NB4 (cell line): ENCODE measurements at regions not wholly inside any gene's neighbourhood (a gene's known extent, or its start where the extent isn't known, plus 50 kb on each side); places are given as distances from the start of the nearest gene placed in this dataset.

ENCODE experiments used
- POLR2A ChIP-seq: IDR thresholded peaks from 2 replicates; pipeline ENCODE4 v1.6.1; 2011; ENCODE audit warnings: mild to moderate bottlenecking; ENCODE audit not compliant: insufficient read length; ENCODE audit errors: extremely low read depth
- TF ChIP-seq, protein P1 (sequence below): IDR thresholded peaks from one replicate; pipeline ENCODE4 v1.5.1; 2012; ENCODE audit warnings: low read depth, low read length

GRCh38 chr4:150009533-150009932, 68.7 kb upstream of the DCLK2 start:
- TF ChIP-seq, protein P1, sequence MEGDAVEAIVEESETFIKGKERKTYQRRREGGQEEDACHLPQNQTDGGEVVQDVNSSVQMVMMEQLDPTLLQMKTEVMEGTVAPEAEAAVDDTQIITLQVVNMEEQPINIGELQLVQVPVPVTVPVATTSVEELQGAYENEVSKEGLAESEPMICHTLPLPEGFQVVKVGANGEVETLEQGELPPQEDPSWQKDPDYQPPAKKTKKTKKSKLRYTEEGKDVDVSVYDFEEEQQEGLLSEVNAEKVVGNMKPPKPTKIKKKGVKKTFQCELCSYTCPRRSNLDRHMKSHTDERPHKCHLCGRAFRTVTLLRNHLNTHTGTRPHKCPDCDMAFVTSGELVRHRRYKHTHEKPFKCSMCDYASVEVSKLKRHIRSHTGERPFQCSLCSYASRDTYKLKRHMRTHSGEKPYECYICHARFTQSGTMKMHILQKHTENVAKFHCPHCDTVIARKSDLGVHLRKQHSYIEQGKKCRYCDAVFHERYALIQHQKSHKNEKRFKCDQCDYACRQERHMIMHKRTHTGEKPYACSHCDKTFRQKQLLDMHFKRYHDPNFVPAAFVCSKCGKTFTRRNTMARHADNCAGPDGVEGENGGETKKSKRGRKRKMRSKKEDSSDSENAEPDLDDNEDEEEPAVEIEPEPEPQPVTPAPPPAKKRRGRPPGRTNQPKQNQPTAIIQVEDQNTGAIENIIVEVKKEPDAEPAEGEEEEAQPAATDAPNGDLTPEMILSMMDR, result no peak
- no peak for TF ChIP-seq POLR2A
